ENCODE measurements at regions not wholly inside any gene's neighbourhood (a gene's known extent, or its start where the extent isn't known, plus 50 kb on each side); places are given as distances from the start of the nearest gene placed in this dataset.
A peak's percentile ranks its signal among the peaks of the same experiment; 100 is the strongest.
"Not testable (repeated sequence)": the region's sequence is repeated elsewhere in the genome, so short reads cannot be mapped to it uniquely, and the experiment has no call there.

- DNase-seq (ENCODE audit: low spot score) = no peak
Measured at GRCh38 chr4:111037591-111038360, 414.9 kb upstream of the PITX2 start.

- DNase-seq (ENCODE audit: low spot score) = no peak
Measured at GRCh38 chr4:111040904-111041303, 418.0 kb upstream of the PITX2 start.

- DNase-seq (ENCODE audit: low spot score) = no peak
Measured at GRCh38 chr4:111043286-111043685, 420.4 kb upstream of the PITX2 start.

GRCh38 chr4:111045992-111046391 is 423.1 kb upstream of the PITX2 start:
- DNase-seq (ENCODE audit: low spot score) = no peak

- no peak for DNase-seq (ENCODE audit: low spot score)
Measured at GRCh38 chr4:111046811-111047210, 423.9 kb upstream of the PITX2 start.

GRCh38 chr4:111048316-111048715 is 425.4 kb upstream of the PITX2 start:
- no peak for DNase-seq (ENCODE audit: low spot score)

DNA sequence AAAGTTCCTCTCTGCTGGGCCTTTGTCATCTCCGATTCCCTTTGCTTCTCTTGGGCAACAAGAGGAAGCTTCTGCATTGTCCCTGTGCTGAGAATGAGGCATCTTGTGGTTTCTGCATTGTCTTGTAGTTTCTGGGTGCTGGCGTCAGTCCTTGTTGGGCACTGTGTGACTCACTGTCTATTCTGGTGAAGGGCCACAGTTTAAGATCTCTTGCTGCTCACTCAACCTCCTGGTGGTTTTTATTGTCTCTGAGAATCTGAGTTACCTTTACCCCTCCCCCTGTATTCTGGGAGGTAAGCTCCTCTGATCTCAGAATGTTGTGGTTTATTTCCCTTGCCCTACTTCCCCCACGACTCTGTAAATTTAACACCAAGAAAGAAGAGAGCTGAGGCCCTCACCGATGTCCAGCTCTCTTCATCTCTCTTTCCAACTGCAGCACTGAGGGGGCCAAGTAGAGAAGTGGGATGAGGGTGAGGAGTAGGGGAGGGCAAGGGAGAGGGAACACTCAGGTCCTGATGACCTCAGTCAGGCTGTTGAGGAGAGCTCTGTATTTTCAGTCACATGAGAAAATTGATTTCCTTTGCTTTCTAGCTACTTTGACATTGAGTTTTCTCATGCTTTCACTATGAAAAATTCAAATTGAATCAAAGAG is 441.6 kb upstream of the PITX2 start:
- DNase-seq (ENCODE audit: low spot score) = peak; percentile 57

DNA sequence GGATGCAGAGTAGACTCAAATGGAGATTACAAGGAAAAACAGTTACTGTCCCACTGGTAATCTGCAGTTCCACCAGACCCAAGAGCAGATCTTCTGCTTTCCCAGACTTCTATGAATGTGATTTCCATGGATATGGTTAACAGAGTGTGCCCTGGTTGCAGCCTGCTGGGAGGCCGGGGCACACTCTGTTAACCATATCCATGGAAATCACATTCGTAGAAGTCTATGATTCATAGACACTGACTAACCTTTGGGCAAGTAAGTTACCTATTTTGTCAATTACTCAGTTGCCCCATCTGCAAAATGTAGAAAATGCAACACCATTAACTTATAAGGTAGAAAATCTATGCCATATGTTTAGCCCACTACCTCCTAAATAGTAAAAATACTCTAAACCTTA is 443.1 kb upstream of the PITX2 start:
- no peak for DNase-seq (ENCODE audit: low spot score)

- DNase-seq (ENCODE audit: low spot score) = no peak
Measured at GRCh38 chr4:111066447-111066846, 443.6 kb upstream of the PITX2 start.

DNA sequence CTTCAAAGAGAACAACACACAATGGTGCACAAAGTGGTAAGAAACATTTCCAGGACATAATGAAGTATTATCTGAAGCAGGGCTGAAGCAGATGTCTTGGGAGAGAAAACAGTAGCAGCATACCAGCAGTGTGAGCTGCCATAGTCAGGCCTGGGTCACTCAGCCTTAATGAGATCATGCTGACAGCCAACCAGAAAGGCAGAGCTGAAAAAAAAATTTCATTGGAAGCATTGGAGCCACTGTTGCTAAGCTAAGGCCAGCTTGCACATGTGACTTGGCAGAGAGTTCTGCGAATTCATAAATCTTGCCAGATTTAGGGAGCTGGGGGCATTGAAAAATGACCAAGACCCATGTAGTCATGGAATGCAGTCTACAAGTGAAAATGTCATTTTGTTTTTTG is 444.0 kb upstream of the PITX2 start:
- no peak for DNase-seq (ENCODE audit: low spot score)

GRCh38 chr4:111068883-111069282 is 446.0 kb upstream of the PITX2 start:
- DNase-seq (ENCODE audit: low spot score) = no peak

GRCh38 chr4:111070390-111070789 is 447.5 kb upstream of the PITX2 start:
- DNase-seq (ENCODE audit: low spot score) = no peak

- no peak for DNase-seq (ENCODE audit: low spot score)
Measured at GRCh38 chr4:111074523-111075114, 451.7 kb upstream of the PITX2 start.

DNA sequence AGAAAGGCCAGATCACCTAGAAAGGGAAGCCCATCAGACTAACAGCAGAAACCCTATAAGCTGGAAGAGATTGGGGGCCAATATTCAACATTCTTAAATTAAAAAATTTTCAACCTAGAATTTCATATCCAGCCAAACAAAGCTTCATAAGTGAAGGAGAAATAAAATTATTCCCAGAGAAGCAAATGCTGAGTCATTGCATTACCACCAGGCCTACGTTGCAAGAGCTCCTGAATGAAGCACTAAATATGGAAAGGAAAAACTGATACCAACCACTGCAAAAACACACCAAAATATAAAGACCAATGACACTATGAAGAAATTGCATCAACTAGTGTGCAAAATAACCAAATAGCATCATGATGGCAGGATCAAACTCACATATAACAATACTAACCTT is 453.4 kb upstream of the PITX2 start:
- not testable (repeated sequence) for DNase-seq (ENCODE audit: low spot score)

DNA sequence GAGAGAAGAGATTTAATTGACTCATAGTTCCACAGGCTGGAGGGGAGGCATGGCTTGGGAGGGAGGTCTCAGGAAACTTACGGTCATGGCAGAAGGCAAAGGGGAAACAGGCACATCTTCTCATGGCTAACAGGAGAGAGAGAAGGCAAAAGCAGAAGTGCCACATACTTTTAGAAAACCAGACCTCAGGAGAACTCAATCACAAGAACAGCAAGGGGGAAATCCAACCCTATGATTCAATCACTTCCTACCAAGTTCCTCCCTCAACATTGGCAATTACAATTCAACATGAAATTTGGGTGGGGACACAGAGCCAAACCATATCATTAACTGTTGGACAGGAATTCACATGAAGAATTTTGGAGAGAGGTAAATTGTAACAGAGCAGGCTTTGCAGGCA is 485.3 kb upstream of the PITX2 start:
- DNase-seq (ENCODE audit: low spot score) = no peak

DNA sequence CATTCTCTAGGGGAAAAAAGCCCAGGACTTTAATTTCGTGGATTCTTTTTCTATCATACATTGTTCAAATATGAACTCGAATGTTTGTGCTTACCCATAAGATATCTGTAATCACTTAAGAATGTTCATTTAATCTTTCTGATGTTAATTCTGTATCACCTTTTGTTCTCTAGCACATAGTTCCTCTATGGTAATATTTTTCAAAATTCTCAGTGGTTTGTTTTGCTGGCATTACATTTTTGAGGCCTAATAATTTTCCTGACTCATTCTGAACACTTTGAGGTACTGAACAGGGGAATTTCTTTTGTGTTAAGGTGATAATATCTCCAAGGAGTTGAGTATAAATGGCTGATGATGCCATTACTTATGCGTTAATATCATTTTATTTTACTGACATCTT is 490.7 kb upstream of the PITX2 start:
- DNase-seq (ENCODE audit: low spot score) = no peak

- DNase-seq (ENCODE audit: low spot score) = no peak
Measured at GRCh38 chr4:111115881-111116280, 493.0 kb upstream of the PITX2 start.

DNA sequence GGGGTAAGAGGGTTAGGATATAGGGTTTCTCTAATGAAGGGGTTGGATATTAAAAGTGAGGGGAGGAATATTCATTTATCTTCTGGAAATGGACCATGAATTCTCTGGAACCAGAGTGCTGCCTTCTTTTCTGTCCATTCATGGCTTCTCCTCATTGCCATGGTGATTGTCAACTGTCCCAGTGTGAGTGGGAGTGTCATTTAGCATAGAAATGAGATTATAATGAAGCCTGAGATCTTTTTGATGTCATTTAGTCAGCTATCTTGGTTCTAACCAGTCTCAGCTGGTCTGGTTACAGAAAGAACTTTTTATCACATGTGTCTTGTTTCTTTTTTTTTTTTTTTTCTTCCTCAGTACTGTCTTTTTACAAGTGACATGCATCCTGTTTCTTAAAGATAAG is 497.3 kb upstream of the PITX2 start:
- no peak for DNase-seq (ENCODE audit: low spot score)

DNA sequence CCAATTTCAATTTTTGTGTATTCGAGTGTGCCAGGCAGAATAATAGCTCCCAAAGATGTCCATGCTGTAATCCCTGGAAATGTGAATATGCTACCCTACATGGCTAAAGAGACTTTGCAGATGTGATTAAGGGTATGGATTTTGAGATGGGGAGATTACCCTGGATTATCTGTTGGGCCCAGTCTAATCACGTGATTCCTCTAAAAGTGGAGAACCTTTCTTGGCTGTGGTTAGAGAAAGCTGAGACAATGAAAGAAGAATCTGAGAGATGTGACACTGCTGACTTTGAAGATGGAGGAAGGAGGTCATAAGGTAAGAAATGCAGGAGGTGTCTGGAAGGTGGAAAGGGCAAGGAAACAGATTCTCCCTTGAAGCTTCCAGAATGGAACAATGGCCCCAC is 503.5 kb upstream of the PITX2 start:
- DNase-seq (ENCODE audit: low spot score) = no peak

DNA sequence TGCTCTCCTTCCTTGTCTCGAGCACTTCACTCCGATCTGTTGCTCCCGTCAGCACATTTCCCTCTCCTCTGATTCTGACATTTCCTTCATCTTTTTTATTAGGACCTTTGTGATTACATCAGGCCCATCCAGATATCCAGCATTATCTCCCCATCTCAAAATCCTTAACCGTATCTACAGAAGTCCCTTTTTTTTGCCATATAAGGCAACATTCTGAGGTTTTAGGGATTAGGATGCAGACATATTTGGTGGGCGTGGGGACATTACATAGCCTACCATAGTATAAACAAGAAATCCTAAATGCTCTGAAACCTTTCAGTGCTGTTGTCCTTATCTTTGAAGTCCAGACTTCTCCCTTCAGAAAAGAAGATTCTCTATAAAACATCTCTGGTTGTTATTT is 505.0 kb upstream of the PITX2 start:
- DNase-seq (ENCODE audit: low spot score) = no peak

- no peak for DNase-seq (ENCODE audit: low spot score)
Measured at GRCh38 chr4:111128327-111128726, 505.4 kb upstream of the PITX2 start.

DNA sequence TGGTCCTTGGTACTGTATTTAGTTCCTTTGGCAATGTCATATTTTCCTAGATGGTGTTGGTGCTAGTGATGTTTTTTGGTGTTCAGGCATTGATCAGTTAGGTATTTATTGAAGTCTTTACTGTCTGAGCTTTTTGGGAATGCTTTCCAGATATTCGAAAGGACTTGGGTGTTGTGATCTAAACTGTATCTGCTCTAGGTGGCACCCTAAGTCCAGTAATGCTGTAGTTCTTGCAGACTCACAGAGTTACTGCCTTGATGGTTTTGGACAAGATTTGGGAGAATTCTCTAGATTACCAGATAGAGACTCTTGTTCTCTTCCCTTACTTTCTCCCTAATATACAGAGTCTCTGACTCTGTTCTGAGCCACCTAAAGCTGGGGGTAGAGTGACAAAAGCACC is 513.6 kb upstream of the PITX2 start:
- peak; percentile 5 for DNase-seq (ENCODE audit: low spot score)

- DNase-seq (ENCODE audit: low spot score) = no peak
Measured at GRCh38 chr4:111136967-111137366, 514.1 kb upstream of the PITX2 start.

GRCh38 chr4:111143510-111143909 is 520.6 kb upstream of the PITX2 start:
- DNase-seq (ENCODE audit: low spot score) = no peak
